GM12878 (cell line): ENCODE measurements at regions not wholly inside any gene's neighbourhood (a gene's known extent, or its start where the extent isn't known, plus 50 kb on each side); places are given as distances from the start of the nearest gene placed in this dataset.

ENCODE experiments used
- ATAC-seq: fragments of 200-7000 bp; cut with Tn5 transposase; 3 replicates; pipeline ENCODE4 v1.9.1; 2020; ENCODE audit warnings: mild to moderate bottlenecking, moderate library complexity
- BruUV-seq: library from RNA; stranded (reverse); fragments of 400-500 nt; replicated peaks from 2 replicates; lab custom pipeline; 2021; lab: Mats Ljungman, UMichigan
- CTCF ChIA-PET: fragments of 300-600 bp; sonication (Branson Sonifier 250); formaldehyde crosslinking; extraction: SDS; loops from one replicate; lab custom pipeline; 2021; ENCODE audit warnings: inconsistent platforms; lab: Yijun Ruan, JAX
- POLR2A ChIA-PET: fragments of 350-600 bp; formaldehyde crosslinking; extraction: SDS; loops from one replicate; lab custom pipeline; 2021; ENCODE audit warnings: inconsistent platforms; lab: Charles Lee
- RAD21 ChIA-PET: fragments of 300-600 bp; sonication (Branson Sonifier 250); formaldehyde crosslinking; loops from one replicate; lab custom pipeline; 2023; ENCODE audit warnings: antibody characterized with exemption; ENCODE audit not compliant: unreplicated experiment; lab: Charles Lee
- SMC1A ChIA-PET: fragments of 300-600 bp; sonication (Branson Sonifier 250); formaldehyde crosslinking; loops from one replicate; lab custom pipeline; 2023; ENCODE audit not compliant: unreplicated experiment, uncharacterized antibody; lab: Charles Lee
- DNase-seq: peaks from one replicate; pipeline ENCODE4 v3.0.0-alpha.2; 2011; ENCODE audit warnings: low read depth, low spot score
- FAIRE-seq: peaks from 3 replicates; lab custom pipeline; 2011; peaks lifted over from hg19 to GRCh38; lab: Jason Lieb, UNC
- H2AFZ ChIP-seq: 2 replicates; pipeline ENCODE4 v1.6.0; 2011; ENCODE audit warnings: low read depth, low read length, control low read depth; ENCODE audit not compliant: control insufficient read depth
- H3K27ac ChIP-seq: 2 replicates; pipeline ENCODE4 v1.5.1; 2011; ENCODE audit warnings: control low read depth; ENCODE audit not compliant: control insufficient read depth, insufficient read depth
- H3K27me3 ChIP-seq, 2 experiments: replicated peaks in 1 of 2; 2 replicates each; pipeline versions ENCODE4 v1.6.0 to v1.6.1; 2011; ENCODE audit warnings: low read length in 1 of 2; ENCODE audit not compliant: control insufficient read depth in 2 of 2, insufficient read depth in 2 of 2
- H3K36me3 ChIP-seq, 2 experiments: 2 replicates each; pipeline ENCODE4 v1.5.1; 2011; ENCODE audit warnings: low read length in 1 of 2; ENCODE audit not compliant: control insufficient read depth in 2 of 2, insufficient read depth in 2 of 2
- H3K4me1 ChIP-seq: 2 replicates; pipeline ENCODE4 v1.6.1; 2011; ENCODE audit warnings: mild to moderate bottlenecking, low read length, moderate library complexity, mixed read lengths; ENCODE audit not compliant: control insufficient read depth, insufficient read depth
- H3K4me2 ChIP-seq: 2 replicates; pipeline ENCODE4 v1.6.0; 2011; ENCODE audit warnings: control low read depth; ENCODE audit not compliant: control insufficient read depth, insufficient read depth
- H3K4me3 ChIP-seq: fragments of 200-600 bp; sonication (generic); 2 replicates; pipeline ENCODE4 v1.5.1; 2016
- H3K79me2 ChIP-seq: 2 replicates; pipeline ENCODE4 v1.6.0; 2011; ENCODE audit warnings: low read length; ENCODE audit not compliant: control insufficient read depth, insufficient read depth
- H3K9ac ChIP-seq: 2 replicates; pipeline ENCODE4 v1.8.0; 2011; ENCODE audit warnings: low read length, control low read depth, mixed read lengths; ENCODE audit not compliant: control insufficient read depth, insufficient read depth
- H3K9me3 ChIP-seq: replicated peaks from 3 replicates; pipeline ENCODE4 v1.5.1; 2011; ENCODE audit warnings: mild to moderate bottlenecking, low read length; ENCODE audit not compliant: control insufficient read depth, insufficient read depth
- H4K20me1 ChIP-seq: 2 replicates; pipeline ENCODE4 v1.6.0; 2011; ENCODE audit not compliant: control insufficient read depth, insufficient read depth
- CTCF ChIP-seq, 3 experiments: IDR thresholded peaks in 2 of 3; conservative IDR thresholded peaks in 1 of 3; 2 replicates each; pipeline ENCODE4 v1.5.1; 2011; ENCODE audit warnings: low read depth in 3 of 3, low read length in 3 of 3, mild to moderate bottlenecking in 3 of 3, control low read depth in 2 of 3, moderate library complexity in 2 of 3, inconsistent platforms in 1 of 3, mixed read lengths in 1 of 3; ENCODE audit not compliant: control insufficient read depth in 2 of 3, insufficient read depth in 1 of 3; ENCODE audit errors: extremely low read depth in 1 of 3
- HDAC2 ChIP-seq: fragments of 200-600 bp; sonication (generic); IDR thresholded peaks from 2 replicates; pipeline ENCODE4 v1.6.1; 2017
- RAD21 ChIP-seq: IDR thresholded peaks from 2 replicates; pipeline ENCODE4 v1.6.1; 2011; ENCODE audit warnings: mild to moderate bottlenecking, low read depth, low read length, moderate library complexity; ENCODE audit not compliant: insufficient read depth
- RBBP5 ChIP-seq: fragments of 200-600 bp; sonication (generic); conservative IDR thresholded peaks from 2 replicates; pipeline ENCODE4 v1.6.1; 2016
- SMC3 ChIP-seq: IDR thresholded peaks from 2 replicates; pipeline ENCODE4 v1.6.1; 2011; ENCODE audit warnings: low read length, improper control_type of control experiment, borderline replicate concordance
- in situ Hi-C: fragments of 300-500 bp; cut with MboI; formaldehyde crosslinking; loops from 9 replicates; pipeline ENCODE4 v1.14.3; 2018; ENCODE audit warnings: mixed read lengths
- intact Hi-C: fragments of 100-400 bp; cut with micrococcal nuclease; formaldehyde crosslinking; loops from one replicate; pipeline ENCODE4 v1.14.2; 2022; ENCODE audit not compliant: unreplicated experiment

- no TSS peak for BruUV-seq
- ChIA-PET POLR2A (no interaction called here), RAD21 (interaction anchor here (1.0 to 1.3 kb wide), 6 partner anchors 22 to 181 kb away, joined by 3 to 8 read pairs (median 4); no protein-coding TSS in a partner anchor), SMC1A (interaction anchor here (0.9 to 1.4 kb wide), 4 partner anchors 12 to 60 kb away, joined by 3 to 5 read pairs (median 4); no protein-coding TSS in a partner anchor), CTCF (interaction anchor here (0.6 to 12.3 kb wide), 37 partner anchors 9 to 1946 kb away, joined by 3 to 134 read pairs (median 4); no protein-coding TSS in a partner anchor)
- H3K36me3 ChIP-seq, result no peaks in the 10 kb centered on the region
- no peaks in the 10 kb centered on the region for H3K9me3 ChIP-seq
- in situ Hi-C loops, result no loop called here
- peak; percentile 36; the same call in 1 of the 2 replicates for TF ChIP-seq SMC3
- no peak for TF ChIP-seq RBBP5
- peak; percentile 48 for TF ChIP-seq RAD21
- TF ChIP-seq CTCF (IDR thresholded peaks at IDR 0.05 in 2 of 3, conservative IDR thresholded peaks at IDR 0.05 in 1 of 3; ENCODE audit: control insufficient read depth in 2 of 3, extremely low read depth in 1 of 3, insufficient read depth in 1 of 3, low read depth in 3 of 3, low read length in 3 of 3), result peak; percentile 78 to 97 (median 97)
- TF ChIP-seq HDAC2, result no peak
- H3K79me2 ChIP-seq, result no peaks in the 10 kb centered on the region
- FAIRE-seq (peak; percentile 90), DNase-seq (no peak), ATAC-seq (peak; percentile 94)
- H3K27me3 ChIP-seq, result peaks cover 0 to 1% of the 10 kb centered on the region in 2 experiments; a peak in 1 of 4 replicates
- no peak overlapping the region for H3K4me3 ChIP-seq
- no peak overlapping the region for H3K9ac ChIP-seq
- no peaks in the 10 kb centered on the region for H3K4me1 ChIP-seq
- H2AFZ ChIP-seq, result no peak overlapping the region
- intact Hi-C loops, result loop anchor here (5.0 kb wide), 1 partner anchor 180 kb away; no protein-coding TSS in a partner anchor
- H3K27ac ChIP-seq, result no peak overlapping the region
- H3K4me2 ChIP-seq, result no peak overlapping the region
- no peaks in the 10 kb centered on the region for H4K20me1 ChIP-seq
These were observed 61.4 kb upstream of the LRRN2 start for GRCh38 chr1:204746838-204747442.
